ENCODE measurements at regions not wholly inside any gene's neighbourhood (a gene's known extent, or its start where the extent isn't known, plus 50 kb on each side); places are given as distances from the start of the nearest gene placed in this dataset.

DNA sequence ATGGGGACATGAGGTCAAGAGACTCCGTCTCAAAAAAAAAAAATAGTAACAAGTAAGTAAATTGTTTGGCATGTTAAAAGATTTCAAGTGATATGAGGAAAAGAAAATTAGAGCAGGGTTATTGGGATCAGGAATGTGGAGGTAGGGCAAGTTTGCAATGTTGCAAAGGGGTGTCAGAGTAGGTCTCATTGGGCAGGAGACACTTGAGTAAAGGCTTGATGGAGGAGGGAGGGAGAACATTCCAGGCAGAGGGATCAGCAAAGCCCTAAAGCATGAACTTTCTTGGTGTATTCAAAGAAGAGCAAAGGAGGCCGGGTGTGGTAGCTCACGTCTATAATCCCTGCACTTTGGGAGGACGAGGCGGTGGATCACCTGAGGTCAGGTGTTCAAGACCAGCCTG lies 87.1 kb upstream of the HAND1 start:
- DNase-seq (ENCODE audit: extremely low spot score): no peak
- ChIA-PET POLR2A (no interaction called here), CTCF (interaction anchor here (1.2 to 1.3 kb wide), 2 partner anchors 44 to 98 kb away, joined by 3 to 4 read pairs; no protein-coding TSS in a partner anchor)
- TF ChIP-seq CTCF (IDR thresholded peaks at IDR 0.05; ENCODE audit: control extremely low read depth, extremely low read depth, low read depth, missing control alignments): no peak

DNA sequence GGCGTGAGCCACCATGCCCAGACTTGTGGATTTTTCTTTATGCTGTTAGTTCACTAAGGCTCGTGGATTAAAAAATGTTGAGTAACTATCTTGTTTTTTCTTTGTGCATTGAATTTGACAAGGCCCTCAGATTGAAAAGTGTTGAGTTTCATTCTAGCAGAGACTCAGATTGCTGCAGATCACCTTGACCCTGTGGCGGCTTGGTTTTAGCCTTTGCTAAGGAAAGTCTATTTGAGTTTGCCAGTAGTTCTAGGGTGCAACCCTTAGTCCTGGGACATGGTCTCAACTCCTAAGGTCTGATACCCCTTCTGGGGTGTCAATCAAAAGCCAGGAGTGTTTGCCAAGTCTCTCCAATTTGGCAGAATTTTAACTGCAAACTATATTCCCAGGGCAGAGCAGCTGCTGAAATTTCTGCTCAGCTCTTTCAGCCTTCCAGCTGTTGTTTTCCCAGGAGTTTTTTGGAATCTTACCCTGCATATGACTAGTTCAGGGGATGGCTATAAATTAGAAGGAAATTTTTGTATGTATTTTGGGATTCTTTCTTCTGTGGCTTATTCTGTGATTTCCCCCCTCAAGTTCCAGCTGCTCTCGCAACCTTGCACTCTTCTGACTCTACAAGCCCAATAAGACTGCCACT lies 84.3 kb upstream of the HAND1 start:
- no peak for TF ChIP-seq CTCF (IDR thresholded peaks at IDR 0.05; ENCODE audit: control extremely low read depth, extremely low read depth, low read depth, missing control alignments)
- no peak for DNase-seq (ENCODE audit: extremely low spot score)
- CTCF ChIA-PET: no interaction called here
- POLR2A ChIA-PET: no interaction called here

DNA sequence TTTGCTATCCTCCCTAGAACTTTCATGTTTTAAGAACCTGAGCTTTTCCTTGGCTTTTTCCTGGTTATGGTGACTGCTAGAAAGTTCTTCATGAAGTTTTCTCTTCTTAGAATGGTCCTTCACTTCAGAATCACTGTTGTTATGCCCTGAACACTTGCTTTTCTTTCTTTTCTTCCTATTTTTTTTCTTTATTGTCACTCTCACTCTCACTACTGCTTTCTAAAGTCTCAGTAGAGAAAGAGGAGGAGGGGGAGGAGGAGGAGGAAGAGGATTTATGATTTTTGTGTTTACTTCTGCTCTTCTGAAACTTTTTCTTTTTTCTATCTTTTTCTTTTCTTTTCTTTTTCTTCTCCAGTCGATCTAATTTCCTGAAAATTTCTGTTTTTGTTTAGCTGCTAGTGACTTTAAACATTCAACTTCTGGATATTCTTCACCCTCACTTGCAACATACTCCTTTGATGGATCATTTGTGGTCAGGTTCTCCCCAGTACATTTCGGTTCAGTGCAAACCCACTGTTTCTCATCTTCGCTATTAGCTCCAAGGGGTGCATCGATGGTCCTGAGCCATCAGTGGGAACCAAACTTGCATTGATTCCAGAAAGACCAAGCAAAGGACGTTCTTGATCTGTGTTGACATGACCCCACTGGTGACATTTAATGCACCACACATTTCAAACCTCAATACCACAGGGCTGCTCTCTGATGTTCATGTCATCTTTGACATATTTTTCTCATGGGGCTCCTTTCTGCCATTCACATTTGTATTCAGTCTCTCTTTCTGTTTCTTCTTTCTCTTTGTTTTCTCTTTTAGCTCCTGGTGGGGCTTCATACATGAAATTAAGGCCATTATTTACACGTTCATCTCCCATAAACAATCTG lies 81.6 kb upstream of the HAND1 start:
- DNase-seq (ENCODE audit: extremely low spot score): no peak
- ChIA-PET CTCF (interaction anchor here (1.6 kb wide), 1 partner anchor 16 kb away, joined by 6 read pairs; no protein-coding TSS in a partner anchor), POLR2A (no interaction called here)
- no peak for TF ChIP-seq CTCF (IDR thresholded peaks at IDR 0.05; ENCODE audit: control extremely low read depth, extremely low read depth, low read depth, missing control alignments)

DNA sequence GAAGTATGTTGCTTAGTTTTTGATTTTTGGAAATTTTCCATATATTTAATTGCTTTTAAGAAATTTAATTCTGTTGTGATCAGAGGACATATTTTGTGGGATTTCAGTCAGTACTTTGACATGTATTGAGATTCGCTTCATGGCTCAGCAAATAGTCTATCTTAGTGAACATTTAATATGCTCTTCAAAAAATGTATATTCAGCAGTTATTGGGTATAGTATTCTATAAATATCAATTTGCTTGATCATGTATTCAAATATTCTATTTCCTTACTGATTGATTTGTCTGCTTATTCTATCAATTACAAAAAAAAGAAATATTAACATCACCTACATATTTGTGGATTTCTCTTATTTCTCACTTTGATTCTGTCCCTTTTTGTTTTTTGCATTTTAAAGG lies 79.5 kb upstream of the HAND1 start:
- no peak for TF ChIP-seq CTCF (IDR thresholded peaks at IDR 0.05; ENCODE audit: control extremely low read depth, extremely low read depth, low read depth, missing control alignments)
- CTCF ChIA-PET: interaction anchor here (1.0 kb wide), 1 partner anchor 37 kb away, joined by 3 read pairs; no protein-coding TSS in a partner anchor
- POLR2A ChIA-PET: no interaction called here
- DNase-seq (ENCODE audit: extremely low spot score): no peak

DNA sequence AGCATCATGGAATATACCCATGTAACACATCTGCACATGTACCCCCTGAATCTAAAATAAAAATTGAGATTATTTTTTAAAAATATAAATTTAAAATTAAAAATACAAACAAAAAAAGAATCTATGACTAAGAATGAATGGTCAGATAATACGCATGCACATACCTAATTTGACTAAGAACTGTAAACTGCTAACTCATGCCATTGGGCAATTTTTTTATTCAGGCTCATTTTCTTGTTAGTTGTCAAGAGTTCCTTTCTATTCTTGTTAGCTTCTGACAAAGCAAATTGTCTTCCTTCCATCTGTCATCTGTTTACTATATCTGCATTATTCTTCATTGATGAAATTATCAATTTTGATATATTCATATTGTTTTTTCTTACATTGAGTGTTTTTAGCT lies 69.5 kb upstream of the HAND1 start:
- POLR2A ChIA-PET: no interaction called here
- no peak for TF ChIP-seq CTCF (IDR thresholded peaks at IDR 0.05; ENCODE audit: control extremely low read depth, extremely low read depth, low read depth, missing control alignments)
- no peak for DNase-seq (ENCODE audit: extremely low spot score)
- CTCF ChIA-PET: interaction anchor here (1.0 to 1.2 kb wide), 3 partner anchors 14 to 29 kb away, joined by 3 read pairs; no protein-coding TSS in a partner anchor

- TF ChIP-seq CTCF (IDR thresholded peaks at IDR 0.05; ENCODE audit: control extremely low read depth, extremely low read depth, low read depth, missing control alignments): no peak
- DNase-seq (ENCODE audit: extremely low spot score): no peak
- POLR2A ChIA-PET: no interaction called here
- CTCF ChIA-PET: no interaction called here
These were observed 68.7 kb upstream of the HAND1 start for GRCh38 chr5:154546719-154547118.
